AG10803 (cell line): ENCODE measurements at regions not wholly inside any gene's neighbourhood (a gene's known extent, or its start where the extent isn't known, plus 50 kb on each side); places are given as distances from the start of the nearest gene placed in this dataset.

Experiments used
- DNase-seq: peaks from one replicate; pipeline ENCODE4 v3.0.0; 2010; ENCODE audit warnings: low read depth
- H3K4me3 ChIP-seq: 2 replicates; pipeline ENCODE4 v1.5.1; 2011; ENCODE audit warnings: mild to moderate bottlenecking, low read length, control low read depth
- TF ChIP-seq, protein P1 (sequence below): conservative IDR thresholded peaks from 2 replicates; pipeline ENCODE4 v1.5.1; 2011; ENCODE audit warnings: mild to moderate bottlenecking, low read length, control low read depth, inconsistent platforms

- TF ChIP-seq, protein P1, sequence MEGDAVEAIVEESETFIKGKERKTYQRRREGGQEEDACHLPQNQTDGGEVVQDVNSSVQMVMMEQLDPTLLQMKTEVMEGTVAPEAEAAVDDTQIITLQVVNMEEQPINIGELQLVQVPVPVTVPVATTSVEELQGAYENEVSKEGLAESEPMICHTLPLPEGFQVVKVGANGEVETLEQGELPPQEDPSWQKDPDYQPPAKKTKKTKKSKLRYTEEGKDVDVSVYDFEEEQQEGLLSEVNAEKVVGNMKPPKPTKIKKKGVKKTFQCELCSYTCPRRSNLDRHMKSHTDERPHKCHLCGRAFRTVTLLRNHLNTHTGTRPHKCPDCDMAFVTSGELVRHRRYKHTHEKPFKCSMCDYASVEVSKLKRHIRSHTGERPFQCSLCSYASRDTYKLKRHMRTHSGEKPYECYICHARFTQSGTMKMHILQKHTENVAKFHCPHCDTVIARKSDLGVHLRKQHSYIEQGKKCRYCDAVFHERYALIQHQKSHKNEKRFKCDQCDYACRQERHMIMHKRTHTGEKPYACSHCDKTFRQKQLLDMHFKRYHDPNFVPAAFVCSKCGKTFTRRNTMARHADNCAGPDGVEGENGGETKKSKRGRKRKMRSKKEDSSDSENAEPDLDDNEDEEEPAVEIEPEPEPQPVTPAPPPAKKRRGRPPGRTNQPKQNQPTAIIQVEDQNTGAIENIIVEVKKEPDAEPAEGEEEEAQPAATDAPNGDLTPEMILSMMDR, result no peak
- no peak overlapping the region for H3K4me3 ChIP-seq
- DNase-seq, result no peak
Observed at GRCh38 chr6:134701301-134701700, 248.6 kb downstream of the ALDH8A1 start.

- DNase-seq, result peak; percentile 71
- TF ChIP-seq, protein P1, result no peak
- no peak overlapping the region for H3K4me3 ChIP-seq
Observed at GRCh38 chr6:134698228-134698627, 251.7 kb downstream of the ALDH8A1 start.

GRCh38 chr6:134692008-134692407 lies 257.9 kb downstream of the ALDH8A1 start:
- no peak for DNase-seq
- TF ChIP-seq, protein P1, result no peak
- H3K4me3 ChIP-seq, result no peak overlapping the region

DNA sequence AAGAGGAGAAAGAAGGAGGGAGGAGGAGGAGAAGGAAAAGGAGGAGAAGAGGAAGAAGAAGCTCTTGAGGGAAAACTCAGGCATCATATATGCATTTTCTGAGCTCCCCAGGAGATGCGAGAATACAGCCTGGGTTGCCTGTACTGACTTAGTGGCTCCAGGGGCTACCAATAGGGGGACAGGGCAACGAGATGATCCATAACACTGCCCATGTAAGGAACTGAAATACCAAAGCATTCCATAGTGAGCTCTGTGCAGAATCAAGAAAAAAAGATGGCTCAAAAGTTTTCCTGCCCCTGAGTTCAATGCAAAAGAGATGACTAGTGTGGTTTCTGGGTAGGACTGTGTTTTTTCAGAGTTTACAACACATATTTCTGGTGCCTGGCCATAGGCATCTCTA lies 258.7 kb downstream of the ALDH8A1 start:
- H3K4me3 ChIP-seq, result no peak overlapping the region
- no peak for DNase-seq
- TF ChIP-seq, protein P1, result peak; percentile 14

DNA sequence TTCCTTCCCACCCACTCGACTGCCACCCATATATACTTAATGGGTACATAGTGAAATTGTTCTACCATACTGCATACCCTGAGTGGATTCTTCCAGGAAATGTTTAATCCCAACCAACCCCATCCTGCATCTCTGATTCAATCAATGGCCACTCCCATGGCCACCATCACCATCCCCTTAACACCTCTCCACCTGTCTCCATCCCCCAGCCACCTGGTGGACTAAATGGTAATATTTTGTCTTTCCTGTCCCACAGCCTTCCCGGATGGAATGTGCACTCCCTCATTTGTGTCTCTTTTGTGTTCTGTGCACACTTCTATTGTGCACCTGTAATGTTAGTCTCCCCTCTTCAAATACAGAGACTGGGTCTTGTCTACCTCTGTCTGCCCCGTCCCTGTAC lies 259.9 kb downstream of the ALDH8A1 start:
- no peak for DNase-seq
- no peak overlapping the region for H3K4me3 ChIP-seq
- TF ChIP-seq, protein P1, result no peak

GRCh38 chr6:134689641-134690040 lies 260.3 kb downstream of the ALDH8A1 start:
- no peak overlapping the region for H3K4me3 ChIP-seq
- DNase-seq, result no peak
- TF ChIP-seq, protein P1, result no peak

GRCh38 chr6:134689177-134689576 lies 260.7 kb downstream of the ALDH8A1 start:
- no peak overlapping the region for H3K4me3 ChIP-seq
- no peak for DNase-seq
- TF ChIP-seq, protein P1, result no peak
